Left lung (tissue), 4 donors: ENCODE measurements at regions not wholly inside any gene's neighbourhood (a gene's known extent, or its start where the extent isn't known, plus 50 kb on each side); places are given as distances from the start of the nearest gene placed in this dataset.
"Not testable (repeated sequence)": the region's sequence is repeated elsewhere in the genome, so short reads cannot be mapped to it uniquely, and the experiment has no call there.

Experiments
- ATAC-seq: fragments of 200-7000 bp; cut with Tn5 transposase; one replicate; pipeline ENCODE4 v1.9.1; 2020; ENCODE audit warnings: moderate library complexity
- DNase-seq, 4 donors: peaks; one replicate each; pipeline ENCODE4 v3.0.0-alpha.2; 2013 to 2020
- H3K27ac ChIP-seq, 2 donors: fragments of 200-600 bp; sonication (generic) in 1 of 2; one replicate each; pipeline versions ENCODE4 v1.5.0 to v1.8.0; 2020 to 2021
- H3K27me3 ChIP-seq, 2 donors: fragments of 200-600 bp; sonication (generic) in 1 of 2; one replicate each; pipeline versions ENCODE4 v1.5.0 to v1.8.0; 2020 to 2021
- H3K36me3 ChIP-seq, 2 donors: fragments of 200-600 bp; sonication (generic) in 1 of 2; one replicate each; pipeline versions ENCODE4 v1.5.0 to v1.8.0; 2020 to 2021
- H3K4me1 ChIP-seq, 2 donors: fragments of 200-600 bp; one replicate each; pipeline ENCODE4 v1.8.0; 2021
- H3K4me3 ChIP-seq, 2 donors: fragments of 200-600 bp; sonication (generic) in 1 of 2; one replicate each; pipeline versions ENCODE4 v1.5.0 to v1.8.0; 2020 to 2021; ENCODE audit warnings: mild to moderate bottlenecking in 1 of 2
- H3K9me3 ChIP-seq, 2 donors: fragments of 200-600 bp; sonication (generic) in 1 of 2; one replicate each; pipeline versions ENCODE4 v1.5.0 to v1.8.0; 2020 to 2021
- intact Hi-C, 2 donors: fragments of 100-400 bp; cut with DNase I; formaldehyde crosslinking; loops; one replicate each; pipeline versions ENCODE4 v1.11.2 to v1.14.2; 2022
- donor health status: DM: no; HTN: yes; CAD: no.
- donor health status: DM: no; HTN: no; CAD: no.

DNA sequence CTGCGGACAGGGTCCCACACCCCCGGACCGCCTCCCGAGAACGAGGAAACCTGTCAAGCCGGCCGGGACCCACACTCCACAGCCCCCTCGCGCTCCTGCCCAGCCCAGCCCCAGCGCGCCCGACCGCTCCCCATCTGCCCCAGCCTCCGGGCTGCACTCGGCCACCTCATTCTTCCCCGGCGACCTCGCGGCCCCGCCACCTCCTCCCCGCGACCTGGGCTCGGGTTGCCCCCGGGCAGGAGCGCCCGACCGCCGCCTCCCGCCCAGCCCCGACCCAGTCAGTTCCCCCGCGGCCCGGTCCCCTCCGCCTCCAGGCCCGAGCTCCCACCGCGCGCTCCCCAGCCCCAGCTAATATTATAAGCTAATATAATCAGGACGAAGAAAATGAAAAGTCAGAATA is 344.8 kb downstream of the ZNF479 start:
- H3K36me3 ChIP-seq, H3K4me3 ChIP-seq, H3K4me1 ChIP-seq, H3K27ac ChIP-seq, H3K27me3 ChIP-seq, ATAC-seq, intact Hi-C loops: not testable (repeated sequence)
- H3K9me3 ChIP-seq: peaks cover 0 to 36% of the 10 kb centered on the region in 2 donors
- DNase-seq: peak in 1 of 4 donors; percentile 70
